HEK293T (cell line): ENCODE measurements at regions not wholly inside any gene's neighbourhood (a gene's known extent, or its start where the extent isn't known, plus 50 kb on each side); places are given as distances from the start of the nearest gene placed in this dataset.

Experiments
- ARNT ChIP-seq: fragments of 450-650 bp; IDR thresholded peaks from 2 replicates; pipeline ENCODE4 v1.6.1; 2017; ENCODE audit warnings: mild to moderate bottlenecking
- FOXK2 ChIP-seq: fragments of 450-650 bp; IDR thresholded peaks from 2 replicates; pipeline ENCODE4 v1.6.1; 2016; ENCODE audit warnings: mild to moderate bottlenecking
- FOXM1 ChIP-seq: fragments of 450-650 bp; IDR thresholded peaks from 2 replicates; pipeline ENCODE4 v1.6.1; 2017; ENCODE audit warnings: mild to moderate bottlenecking, borderline replicate concordance
- HDGF ChIP-seq: fragments of 450-650 bp; IDR thresholded peaks from 2 replicates; pipeline ENCODE4 v1.6.1; 2017; ENCODE audit warnings: antibody characterized with exemption, borderline replicate concordance
- NFRKB ChIP-seq: fragments of 450-650 bp; IDR thresholded peaks from 2 replicates; pipeline ENCODE4 v1.6.1; 2016; ENCODE audit warnings: mild to moderate bottlenecking, moderate library complexity
- SP1 ChIP-seq: fragments of 450-650 bp; IDR thresholded peaks from 2 replicates; pipeline ENCODE4 v1.6.1; 2017
- TARDBP ChIP-seq: fragments of 450-650 bp; IDR thresholded peaks from 2 replicates; pipeline ENCODE4 v1.6.1; 2016
- ZNF384 ChIP-seq: fragments of 450-650 bp; IDR thresholded peaks from 2 replicates; pipeline ENCODE4 v1.6.1; 2016

DNA sequence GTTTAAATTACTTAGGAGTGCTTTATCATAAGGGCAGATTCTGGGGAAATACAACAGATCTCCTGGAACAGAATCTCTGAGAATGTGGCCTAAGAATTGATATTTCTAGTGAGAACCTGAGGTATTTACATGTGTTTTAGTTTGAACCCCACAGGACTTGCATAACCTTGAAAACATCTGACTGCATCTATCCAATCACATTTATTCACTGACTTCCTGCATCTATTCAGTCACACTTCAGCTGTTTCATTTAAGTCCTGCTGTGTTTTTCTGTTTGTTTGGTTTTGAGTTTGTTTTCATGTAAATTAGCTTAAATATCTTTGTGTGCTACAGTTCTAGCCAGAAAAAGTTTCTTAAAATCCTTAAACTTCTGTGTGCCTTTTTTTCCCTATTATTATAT, 1260.7 kb downstream of the PLA2G4A start:
- TF ChIP-seq TARDBP: no peak
- no peak for TF ChIP-seq ZNF384
- TF ChIP-seq FOXM1: no peak
- no peak for TF ChIP-seq SP1
- no peak for TF ChIP-seq NFRKB
- no peak for TF ChIP-seq HDGF
- TF ChIP-seq FOXK2: no peak
- no peak for TF ChIP-seq ARNT
